OCI-LY1 (cell line): ENCODE measurements at regions not wholly inside any gene's neighbourhood (a gene's known extent, or its start where the extent isn't known, plus 50 kb on each side); places are given as distances from the start of the nearest gene placed in this dataset.

Source experiments
- H2AFZ ChIP-seq: fragments of 200-600 bp; sonication (generic), shearing (Covaris generic); 2 replicates; pipeline ENCODE4 v1.6.0; 2014; ENCODE audit warnings: antibody characterized with exemption, mild to moderate bottlenecking, low read length
- H3F3A ChIP-seq: fragments of 200-600 bp; sonication (generic), shearing (Covaris generic); 2 replicates; pipeline ENCODE4 v1.6.0; 2014; ENCODE audit warnings: mild to moderate bottlenecking, antibody characterized with exemption, low read length, moderate library complexity; ENCODE audit not compliant: insufficient read depth
- H3K27ac ChIP-seq: fragments of 200-600 bp; sonication (generic); 2 replicates; pipeline ENCODE4 v1.5.1; 2014; ENCODE audit warnings: low read length, mixed run types, mild to moderate bottlenecking, low read depth; ENCODE audit not compliant: poor library complexity, severe bottlenecking
- H3K27me3 ChIP-seq: fragments of 200-600 bp; sonication (generic); 2 replicates; pipeline ENCODE4 v1.6.0; 2014; ENCODE audit warnings: antibody characterized with exemption, mild to moderate bottlenecking, low read length, moderate library complexity; ENCODE audit not compliant: insufficient read depth
- H3K36me3 ChIP-seq: fragments of 200-600 bp; sonication (generic); 2 replicates; pipeline ENCODE4 v1.6.1; 2014; ENCODE audit warnings: mild to moderate bottlenecking, antibody characterized with exemption, low read length, moderate library complexity, mixed read lengths; ENCODE audit not compliant: insufficient read depth
- H3K4me1 ChIP-seq: fragments of 200-600 bp; sonication (generic); 2 replicates; pipeline ENCODE4 v1.5.1; 2014; ENCODE audit warnings: mild to moderate bottlenecking, low read length, moderate library complexity; ENCODE audit not compliant: insufficient read depth, severe bottlenecking
- H3K4me2 ChIP-seq: fragments of 200-600 bp; sonication (generic), shearing (Covaris generic); 2 replicates; pipeline ENCODE4 v1.6.1; 2014; ENCODE audit warnings: low read length
- H3K4me3 ChIP-seq: fragments of 200-600 bp; sonication (generic); 2 replicates; pipeline ENCODE4 v1.5.1; 2014; ENCODE audit warnings: low read length, low read depth, mild to moderate bottlenecking, mixed read lengths; ENCODE audit not compliant: poor library complexity, severe bottlenecking
- H3K79me2 ChIP-seq: fragments of 200-600 bp; shearing (Covaris generic); 2 replicates; pipeline ENCODE4 v1.6.1; 2016; ENCODE audit warnings: mixed run types, low read length, mixed read lengths; ENCODE audit not compliant: insufficient read depth
- H3K9ac ChIP-seq: fragments of 200-600 bp; sonication (generic), shearing (Covaris generic); 2 replicates; pipeline ENCODE4 v1.6.1; 2014; ENCODE audit warnings: mild to moderate bottlenecking, low read length, mixed read lengths
- H3K9me2 ChIP-seq: fragments of 200-600 bp; sonication (generic), shearing (Covaris generic); 2 replicates; pipeline ENCODE4 v1.6.1; 2014; ENCODE audit warnings: low read depth, mild to moderate bottlenecking, low read length, mixed read lengths
- H3K9me3 ChIP-seq: fragments of 200-600 bp; shearing (Covaris generic); 2 replicates; pipeline ENCODE4 v1.6.1; 2014; ENCODE audit warnings: low read length, mixed read lengths
- H4K20me1 ChIP-seq: fragments of 200-600 bp; sonication (generic), shearing (Covaris generic); 2 replicates; pipeline ENCODE4 v1.6.0; 2016; ENCODE audit warnings: mild to moderate bottlenecking, low read length; ENCODE audit not compliant: insufficient read depth
- CTCF ChIP-seq: fragments of 200-600 bp; sonication (generic), shearing (Covaris generic); IDR thresholded peaks from 2 replicates; pipeline ENCODE4 v1.5.1; 2017; ENCODE audit warnings: mild to moderate bottlenecking, antibody characterized with exemption, low read length, moderate library complexity, mixed read lengths
- EZH2 ChIP-seq: fragments of 200-600 bp; sonication (generic), shearing (Covaris generic); IDR thresholded peaks from 2 replicates; pipeline ENCODE4 v1.8.0; 2017; ENCODE audit warnings: borderline replicate concordance, mixed run types, mild to moderate bottlenecking, antibody characterized with exemption, low read length, moderate library complexity, mixed read lengths

GRCh38 chr12:25864306-25865276 lies 93.9 kb upstream of the RASSF8 start:
- Histone ChIP-seq H2AFZ (no peak overlapping the region), H4K20me1 (no peaks in the 10 kb centered on the region), H3K4me1 (no peaks in the 10 kb centered on the region), H3F3A (no peaks in the 10 kb centered on the region), H3K4me2 (no peak overlapping the region), H3K9me3 (no peaks in the 10 kb centered on the region), H3K27me3 (no peaks in the 10 kb centered on the region), H3K9ac (no peak overlapping the region), H3K9me2 (no peaks in the 10 kb centered on the region), H3K36me3 (no peaks in the 10 kb centered on the region), H3K79me2 (no peaks in the 10 kb centered on the region), H3K27ac (no peak overlapping the region), H3K4me3 (no peak overlapping the region)
- no peak for TF ChIP-seq CTCF
- no peak for TF ChIP-seq EZH2

DNA sequence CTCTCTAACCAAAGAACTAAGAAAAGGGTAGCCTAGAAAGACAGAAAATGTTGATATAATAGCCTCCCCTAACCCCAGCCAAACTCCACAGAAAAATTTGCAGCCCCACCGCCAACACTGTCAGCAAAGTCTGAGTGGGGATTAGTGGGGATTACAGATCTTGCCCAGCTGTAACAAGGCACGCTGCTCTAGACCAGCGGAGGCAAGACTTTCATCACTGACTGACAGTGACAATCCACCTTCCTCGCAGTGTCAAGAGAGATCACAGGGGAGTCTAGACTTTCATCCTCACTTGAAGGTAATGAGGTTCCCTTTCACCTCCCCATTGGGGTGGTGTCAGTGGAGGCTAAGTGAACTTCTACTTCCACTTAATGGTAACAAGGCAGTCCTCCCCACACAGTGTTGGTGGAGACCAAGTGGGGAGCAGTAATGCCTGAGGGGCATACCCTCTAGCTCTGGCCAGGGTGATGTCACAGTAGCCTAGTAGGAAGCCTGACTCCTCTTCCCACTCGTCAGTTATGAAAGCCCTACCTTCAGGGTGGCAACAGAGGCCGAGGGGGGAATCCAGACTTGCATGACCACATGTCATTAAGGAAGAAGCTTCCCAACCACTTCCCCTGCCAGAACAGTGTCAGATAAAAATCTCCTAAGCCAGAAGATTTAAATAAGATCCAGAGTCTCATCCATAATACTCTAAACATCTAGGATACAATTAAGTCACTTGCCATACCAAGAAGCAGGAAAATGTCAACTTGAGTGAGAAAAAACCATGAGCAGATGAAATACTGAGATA lies 91.7 kb upstream of the RASSF8 start:
- Histone ChIP-seq H3K4me3 (no peak overlapping the region), H3K79me2 (no peaks in the 10 kb centered on the region), H3K4me2 (no peak overlapping the region), H3K27ac (no peak overlapping the region), H2AFZ (no peak overlapping the region), H3K9ac (no peak overlapping the region), H3K36me3 (no peaks in the 10 kb centered on the region), H3K27me3 (no peaks in the 10 kb centered on the region), H3K9me3 (no peaks in the 10 kb centered on the region), H3K9me2 (no peaks in the 10 kb centered on the region), H4K20me1 (no peaks in the 10 kb centered on the region), H3K4me1 (no peaks in the 10 kb centered on the region), H3F3A (no peaks in the 10 kb centered on the region)
- TF ChIP-seq EZH2, result no peak
- TF ChIP-seq CTCF, result no peak

GRCh38 chr12:25868193-25868592 lies 90.3 kb upstream of the RASSF8 start:
- H4K20me1 ChIP-seq, result no peaks in the 10 kb centered on the region
- no peaks in the 10 kb centered on the region for H3K79me2 ChIP-seq
- H2AFZ ChIP-seq, result no peak overlapping the region
- no peak overlapping the region for H3K4me3 ChIP-seq
- H3F3A ChIP-seq, result no peaks in the 10 kb centered on the region
- no peaks in the 10 kb centered on the region for H3K36me3 ChIP-seq
- TF ChIP-seq CTCF (no peak), EZH2 (no peak)
- no peak overlapping the region for H3K4me2 ChIP-seq
- no peaks in the 10 kb centered on the region for H3K9me2 ChIP-seq
- H3K9ac ChIP-seq, result no peak overlapping the region
- H3K9me3 ChIP-seq, result no peaks in the 10 kb centered on the region
- no peak overlapping the region for H3K27ac ChIP-seq
- no peaks in the 10 kb centered on the region for H3K4me1 ChIP-seq
- H3K27me3 ChIP-seq, result no peaks in the 10 kb centered on the region
